Lower leg skin (tissue), 4 donors: ENCODE measurements at regions not wholly inside any gene's neighbourhood (a gene's known extent, or its start where the extent isn't known, plus 50 kb on each side); places are given as distances from the start of the nearest gene placed in this dataset.

Source experiments
- DNase-seq, 2 donors: peaks; one replicate each; pipeline ENCODE4 v3.0.0-alpha.2; 2019; ENCODE audit warnings: low spot score in 2 of 2
- H3K4me3 ChIP-seq: fragments of 200-600 bp; sonication (generic); 2 replicates; pipeline ENCODE4 v1.5.1; 2017; ENCODE audit warnings: mild to moderate bottlenecking, low read depth; ENCODE audit not compliant: poor library complexity, severe bottlenecking
- POLR2A ChIP-seq, 2 donors: fragments of 450-650 bp; IDR thresholded peaks; one replicate each; pipeline ENCODE4 v1.6.1; 2016 to 2017; ENCODE audit warnings: antibody characterized with exemption in 2 of 2, mild to moderate bottlenecking in 1 of 2, moderate library complexity in 1 of 2
- WGBS, 2 donors: methylation state at CpG; one replicate each; pipeline ENCODE4 v1.1.5; 2018; 5-methylcytosine and 5-hydroxymethylcytosine counted together
- intact Hi-C: fragments of 100-400 bp; cut with DNase I; formaldehyde crosslinking; loops from one replicate; pipeline ENCODE4 v1.15.0; 2023; ENCODE audit warnings: low total_unique reads
- TF ChIP-seq, protein P1 (sequence below), 3 donors: fragments of 450-650 bp; IDR thresholded peaks; one replicate each; pipeline ENCODE4 v1.5.1; 2016; ENCODE audit warnings: antibody characterized with exemption in 3 of 3, mild to moderate bottlenecking in 3 of 3, moderate library complexity in 2 of 3

DNA sequence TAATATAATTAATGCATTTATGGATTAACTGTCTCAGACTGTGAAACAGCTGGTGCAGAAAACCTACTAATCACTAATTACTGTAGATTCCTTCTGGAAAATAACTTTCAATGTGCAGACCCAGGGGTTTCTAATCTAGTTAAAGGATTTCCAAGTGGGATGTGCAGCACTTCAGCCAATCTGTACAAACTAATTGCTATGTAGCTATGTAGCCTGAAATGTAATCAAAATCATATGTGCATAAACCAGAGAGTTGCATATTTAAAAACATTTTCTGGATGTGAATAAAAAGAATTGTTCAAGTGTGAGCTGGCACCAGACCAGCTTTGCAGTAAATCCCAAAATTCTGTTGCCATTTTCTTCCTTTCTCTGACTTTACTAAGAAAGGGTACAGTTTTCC is 127.5 kb upstream of the CD96 start:
- intact Hi-C loops = no loop called here
- DNase-seq = no peak
- TF ChIP-seq POLR2A (IDR thresholded peaks at IDR 0.05) = no peak
- TF ChIP-seq, protein P1, sequence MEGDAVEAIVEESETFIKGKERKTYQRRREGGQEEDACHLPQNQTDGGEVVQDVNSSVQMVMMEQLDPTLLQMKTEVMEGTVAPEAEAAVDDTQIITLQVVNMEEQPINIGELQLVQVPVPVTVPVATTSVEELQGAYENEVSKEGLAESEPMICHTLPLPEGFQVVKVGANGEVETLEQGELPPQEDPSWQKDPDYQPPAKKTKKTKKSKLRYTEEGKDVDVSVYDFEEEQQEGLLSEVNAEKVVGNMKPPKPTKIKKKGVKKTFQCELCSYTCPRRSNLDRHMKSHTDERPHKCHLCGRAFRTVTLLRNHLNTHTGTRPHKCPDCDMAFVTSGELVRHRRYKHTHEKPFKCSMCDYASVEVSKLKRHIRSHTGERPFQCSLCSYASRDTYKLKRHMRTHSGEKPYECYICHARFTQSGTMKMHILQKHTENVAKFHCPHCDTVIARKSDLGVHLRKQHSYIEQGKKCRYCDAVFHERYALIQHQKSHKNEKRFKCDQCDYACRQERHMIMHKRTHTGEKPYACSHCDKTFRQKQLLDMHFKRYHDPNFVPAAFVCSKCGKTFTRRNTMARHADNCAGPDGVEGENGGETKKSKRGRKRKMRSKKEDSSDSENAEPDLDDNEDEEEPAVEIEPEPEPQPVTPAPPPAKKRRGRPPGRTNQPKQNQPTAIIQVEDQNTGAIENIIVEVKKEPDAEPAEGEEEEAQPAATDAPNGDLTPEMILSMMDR (IDR thresholded peaks at IDR 0.05) = no peak
- H3K4me3 ChIP-seq = no peak overlapping the region

DNA sequence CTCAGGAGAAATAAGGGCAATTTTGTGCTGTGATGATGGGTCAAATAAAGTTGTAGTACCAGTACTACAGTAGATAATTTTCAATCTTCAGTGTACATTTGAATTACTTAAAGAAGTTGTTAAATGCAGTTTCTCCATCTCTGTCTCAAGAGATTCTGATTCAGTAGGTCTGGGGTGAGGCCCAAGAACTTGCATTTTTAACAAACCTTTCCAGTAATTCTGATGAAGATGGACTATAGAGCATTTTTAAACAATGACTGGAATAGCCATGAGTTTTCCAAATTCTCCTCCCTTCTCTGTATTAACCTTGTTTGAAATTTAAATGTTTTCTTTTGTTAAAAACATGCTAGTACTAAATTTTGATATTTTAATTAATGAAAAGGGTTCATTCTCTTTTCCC is 127.0 kb upstream of the CD96 start:
- no peak for DNase-seq
- no peak overlapping the region for H3K4me3 ChIP-seq
- no peak for TF ChIP-seq POLR2A (IDR thresholded peaks at IDR 0.05)
- TF ChIP-seq, protein P1 (IDR thresholded peaks at IDR 0.05) = no peak
- intact Hi-C loops = no loop called here

DNA sequence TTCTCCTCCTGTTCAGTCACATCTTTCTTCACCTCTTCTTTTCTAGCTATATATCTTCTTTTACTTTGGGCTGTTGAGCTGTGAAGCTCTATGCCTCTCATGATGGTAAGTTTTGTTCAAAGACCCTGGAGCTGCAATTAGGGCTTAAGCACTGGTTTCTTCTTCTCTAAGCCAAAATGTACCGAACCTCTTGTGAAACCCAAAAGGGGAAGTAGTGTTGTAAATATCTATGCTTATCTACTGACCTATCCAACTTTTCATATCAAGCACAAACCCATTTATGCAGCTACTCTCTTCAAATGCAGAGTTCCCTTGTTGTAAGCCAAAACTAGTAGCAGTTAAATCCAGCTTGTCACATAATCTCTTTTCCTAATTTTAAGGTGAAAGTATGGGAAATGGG is 123.6 kb upstream of the CD96 start:
- 41 to 55% methylated on average over 1 of the region's 1 CpG for WGBS, 2 donors
- no peak for TF ChIP-seq POLR2A (IDR thresholded peaks at IDR 0.05)
- TF ChIP-seq, protein P1 (IDR thresholded peaks at IDR 0.05) = no peak
- DNase-seq = no peak
- no peak overlapping the region for H3K4me3 ChIP-seq
- intact Hi-C loops = no loop called here

DNA sequence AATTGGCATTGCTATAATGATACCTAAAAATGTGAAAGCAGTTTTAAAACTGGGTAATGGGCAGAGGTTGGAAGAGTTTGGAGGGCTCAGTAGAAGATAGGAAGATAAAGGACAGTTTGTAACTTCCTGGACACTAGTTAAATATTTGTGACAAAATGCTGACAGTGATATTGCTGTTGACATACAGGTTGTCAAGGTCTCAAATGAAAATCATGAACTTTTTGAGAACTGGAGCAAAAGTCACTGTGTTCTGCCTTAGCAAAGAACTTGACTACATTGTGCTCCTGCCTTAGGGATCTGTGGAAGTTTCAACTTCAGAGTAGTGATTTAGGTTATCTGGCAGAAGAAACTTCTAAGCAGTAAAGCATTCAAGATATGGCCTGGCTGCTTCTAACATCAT is 113.7 kb upstream of the CD96 start:
- intact Hi-C loops = no loop called here
- TF ChIP-seq, protein P1 (IDR thresholded peaks at IDR 0.05) = no peak
- no peak for TF ChIP-seq POLR2A (IDR thresholded peaks at IDR 0.05)

DNA sequence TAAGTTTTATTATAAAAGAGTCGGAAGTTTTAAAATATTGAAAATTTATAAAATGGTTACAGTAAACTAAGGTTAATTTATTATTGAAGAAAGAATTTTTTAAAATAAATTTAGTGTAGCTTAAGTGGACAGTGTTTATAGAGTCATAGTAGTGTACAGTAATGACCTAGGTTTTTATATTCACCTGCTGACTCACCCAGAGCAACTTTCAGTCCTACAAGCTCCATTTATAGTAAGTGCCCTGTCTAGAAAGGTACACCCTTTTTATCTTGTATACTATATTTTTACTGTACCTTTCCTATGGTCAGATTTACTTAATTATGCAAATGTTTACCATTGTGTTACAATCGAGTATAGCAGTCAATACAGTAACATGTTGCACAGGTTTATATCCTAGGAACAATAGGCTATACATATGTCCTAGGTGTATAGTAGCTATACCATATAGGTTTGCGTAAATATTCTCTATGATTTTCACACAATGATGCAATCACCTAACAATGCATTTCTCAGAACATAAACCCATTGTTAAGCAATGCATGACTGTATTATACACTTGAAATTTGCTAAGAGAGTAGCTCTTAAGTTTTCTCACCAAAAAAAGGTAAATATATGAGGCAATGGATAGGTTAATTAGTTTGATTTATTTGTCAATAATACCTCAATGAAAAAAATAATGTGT is 106.9 kb upstream of the CD96 start:
- TF ChIP-seq, protein P1 (IDR thresholded peaks at IDR 0.05) = no peak
- no peak for TF ChIP-seq POLR2A (IDR thresholded peaks at IDR 0.05)
- no peak overlapping the region for H3K4me3 ChIP-seq
- no peak for DNase-seq
- intact Hi-C loops = no loop called here
- WGBS, 2 donors = 84 to 88% methylated on average over 3 of the region's 3 CpGs

More for the DNA sequence above, 113.7 kb upstream of the CD96 start:
- DNase-seq = no peak
- H3K4me3 ChIP-seq = no peak overlapping the region

DNA sequence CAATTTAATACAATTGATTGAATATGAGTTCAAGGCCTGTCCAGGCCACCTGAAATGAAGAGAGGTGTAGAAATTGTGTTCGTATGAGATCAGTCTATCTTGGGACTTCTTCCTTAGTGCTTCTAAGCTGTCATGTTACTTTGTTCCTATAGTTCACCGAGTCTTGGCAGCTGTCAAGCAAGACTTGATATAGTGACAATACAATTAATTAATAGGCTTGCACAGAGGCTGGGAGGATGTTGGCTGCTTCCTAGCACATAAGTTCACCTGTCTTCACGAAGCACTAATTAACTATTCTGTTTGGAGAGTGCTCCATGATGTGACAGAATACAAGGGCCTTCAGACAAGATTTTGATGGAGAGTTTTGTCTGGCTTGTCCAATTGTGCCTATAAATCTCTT is 103.7 kb upstream of the CD96 start:
- no peak for DNase-seq
- 64 to 75% methylated on average over 3 of the region's 3 CpGs for WGBS, 2 donors
- intact Hi-C loops = no loop called here
- TF ChIP-seq, protein P1 (IDR thresholded peaks at IDR 0.05) = no peak
- TF ChIP-seq POLR2A (IDR thresholded peaks at IDR 0.05) = no peak
- H3K4me3 ChIP-seq = no peak overlapping the region
